GM12878 (cell line): ENCODE measurements at regions not wholly inside any gene's neighbourhood (a gene's known extent, or its start where the extent isn't known, plus 50 kb on each side); places are given as distances from the start of the nearest gene placed in this dataset.

Experiments used
- ATAC-seq: fragments of 200-7000 bp; cut with Tn5 transposase; 3 replicates; pipeline ENCODE4 v1.9.1; 2020; ENCODE audit warnings: mild to moderate bottlenecking, moderate library complexity
- BruUV-seq: library from RNA; stranded (reverse); fragments of 400-500 nt; replicated peaks from 2 replicates; lab custom pipeline; 2021; lab: Mats Ljungman, UMichigan
- CTCF ChIA-PET: fragments of 300-600 bp; sonication (Branson Sonifier 250); formaldehyde crosslinking; extraction: SDS; loops from one replicate; lab custom pipeline; 2021; ENCODE audit warnings: inconsistent platforms; lab: Yijun Ruan, JAX
- POLR2A ChIA-PET: fragments of 350-600 bp; formaldehyde crosslinking; extraction: SDS; loops from one replicate; lab custom pipeline; 2021; ENCODE audit warnings: inconsistent platforms; lab: Charles Lee
- RAD21 ChIA-PET: fragments of 300-600 bp; sonication (Branson Sonifier 250); formaldehyde crosslinking; loops from one replicate; lab custom pipeline; 2023; ENCODE audit warnings: antibody characterized with exemption; ENCODE audit not compliant: unreplicated experiment; lab: Charles Lee
- SMC1A ChIA-PET: fragments of 300-600 bp; sonication (Branson Sonifier 250); formaldehyde crosslinking; loops from one replicate; lab custom pipeline; 2023; ENCODE audit not compliant: unreplicated experiment, uncharacterized antibody; lab: Charles Lee
- DNase-seq: peaks from one replicate; pipeline ENCODE4 v3.0.0-alpha.2; 2011; ENCODE audit warnings: low read depth, low spot score
- FAIRE-seq: peaks from 3 replicates; lab custom pipeline; 2011; peaks lifted over from hg19 to GRCh38; lab: Jason Lieb, UNC
- H2AFZ ChIP-seq: 2 replicates; pipeline ENCODE4 v1.6.0; 2011; ENCODE audit warnings: low read depth, low read length, control low read depth; ENCODE audit not compliant: control insufficient read depth
- H3K27ac ChIP-seq: 2 replicates; pipeline ENCODE4 v1.5.1; 2011; ENCODE audit warnings: control low read depth; ENCODE audit not compliant: control insufficient read depth, insufficient read depth
- H3K27me3 ChIP-seq, 2 experiments: replicated peaks in 1 of 2; 2 replicates each; pipeline versions ENCODE4 v1.6.0 to v1.6.1; 2011; ENCODE audit warnings: low read length in 1 of 2; ENCODE audit not compliant: control insufficient read depth in 2 of 2, insufficient read depth in 2 of 2
- H3K36me3 ChIP-seq, 2 experiments: 2 replicates each; pipeline ENCODE4 v1.5.1; 2011; ENCODE audit warnings: low read length in 1 of 2; ENCODE audit not compliant: control insufficient read depth in 2 of 2, insufficient read depth in 2 of 2
- H3K4me1 ChIP-seq: 2 replicates; pipeline ENCODE4 v1.6.1; 2011; ENCODE audit warnings: mild to moderate bottlenecking, low read length, moderate library complexity, mixed read lengths; ENCODE audit not compliant: control insufficient read depth, insufficient read depth
- H3K4me2 ChIP-seq: 2 replicates; pipeline ENCODE4 v1.6.0; 2011; ENCODE audit warnings: control low read depth; ENCODE audit not compliant: control insufficient read depth, insufficient read depth
- H3K4me3 ChIP-seq: fragments of 200-600 bp; sonication (generic); 2 replicates; pipeline ENCODE4 v1.5.1; 2016
- H3K79me2 ChIP-seq: 2 replicates; pipeline ENCODE4 v1.6.0; 2011; ENCODE audit warnings: low read length; ENCODE audit not compliant: control insufficient read depth, insufficient read depth
- H3K9ac ChIP-seq: 2 replicates; pipeline ENCODE4 v1.8.0; 2011; ENCODE audit warnings: low read length, control low read depth, mixed read lengths; ENCODE audit not compliant: control insufficient read depth, insufficient read depth
- H3K9me3 ChIP-seq: replicated peaks from 3 replicates; pipeline ENCODE4 v1.5.1; 2011; ENCODE audit warnings: mild to moderate bottlenecking, low read length; ENCODE audit not compliant: control insufficient read depth, insufficient read depth
- H4K20me1 ChIP-seq: 2 replicates; pipeline ENCODE4 v1.6.0; 2011; ENCODE audit not compliant: control insufficient read depth, insufficient read depth
- ATF3 ChIP-seq: IDR thresholded peaks from 2 replicates; pipeline ENCODE4 v1.6.1; 2011; ENCODE audit warnings: low read depth, mild to moderate bottlenecking, low read length, moderate library complexity, borderline replicate concordance; ENCODE audit errors: extremely low read depth
- BACH1 ChIP-seq: fragments of 450-650 bp; IDR thresholded peaks from 2 replicates; pipeline ENCODE4 v1.6.1; 2017; ENCODE audit warnings: mild to moderate bottlenecking, borderline replicate concordance
- HDGF ChIP-seq: fragments of 450-650 bp; IDR thresholded peaks from 2 replicates; pipeline ENCODE4 v1.6.1; 2016; ENCODE audit warnings: antibody characterized with exemption
- KDM1A ChIP-seq: fragments of 200-600 bp; sonication (generic); IDR thresholded peaks from 2 replicates; pipeline ENCODE4 v1.6.1; 2016; ENCODE audit warnings: borderline replicate concordance
- KLF5 ChIP-seq: fragments of 450-650 bp; IDR thresholded peaks from 2 replicates; pipeline ENCODE4 v1.6.1; 2014; ENCODE audit warnings: mild to moderate bottlenecking; ENCODE audit not compliant: partially characterized antibody
- LARP7 ChIP-seq: fragments of 450-650 bp; IDR thresholded peaks from 2 replicates; pipeline ENCODE4 v1.6.1; 2017; ENCODE audit warnings: mild to moderate bottlenecking
- MLLT1 ChIP-seq: fragments of 450-650 bp; IDR thresholded peaks from 2 replicates; pipeline ENCODE4 v1.6.1; 2016; ENCODE audit warnings: mild to moderate bottlenecking
- PAX8 ChIP-seq: fragments of 450-650 bp; IDR thresholded peaks from 2 replicates; pipeline ENCODE4 v1.6.1; 2017; ENCODE audit warnings: mild to moderate bottlenecking, moderate library complexity
- POLR2AphosphoS2 ChIP-seq: IDR thresholded peaks from 2 replicates; pipeline ENCODE4 v1.6.1; 2011; ENCODE audit warnings: low read depth, mild to moderate bottlenecking, low read length, improper control_type of control experiment, moderate library complexity
- RBBP5 ChIP-seq: fragments of 200-600 bp; sonication (generic); conservative IDR thresholded peaks from 2 replicates; pipeline ENCODE4 v1.6.1; 2016
- SMAD1 ChIP-seq: fragments of 450-650 bp; IDR thresholded peaks from 2 replicates; pipeline ENCODE4 v1.6.1; 2018; ENCODE audit warnings: mild to moderate bottlenecking, low read depth; ENCODE audit not compliant: partially characterized antibody
- STAT1 ChIP-seq: fragments of 450-650 bp; conservative IDR thresholded peaks from 2 replicates; pipeline ENCODE4 v1.6.1; 2014; ENCODE audit warnings: antibody characterized with exemption, mild to moderate bottlenecking
- TBL1XR1 ChIP-seq: IDR thresholded peaks from 2 replicates; pipeline ENCODE4 v1.6.1; 2012; ENCODE audit warnings: low read depth, low read length, improper control_type of control experiment
- USF2 ChIP-seq: IDR thresholded peaks from 2 replicates; pipeline ENCODE4 v1.6.1; 2011; ENCODE audit warnings: low read depth, low read length, improper control_type of control experiment, borderline replicate concordance
- ZSCAN29 ChIP-seq: fragments of 450-650 bp; IDR thresholded peaks from 2 replicates; pipeline ENCODE4 v1.6.1; 2017; ENCODE audit warnings: mild to moderate bottlenecking, moderate library complexity
- WGBS: methylation state at CpG from one replicate; pipeline ENCODE4 v1.1.6; 2016; ENCODE audit warnings: low lambda C conversion rate; ENCODE audit not compliant: insufficient replicate concordance, insufficient coverage; ENCODE audit errors: missing lambda C conversion rate; 5-methylcytosine and 5-hydroxymethylcytosine counted together
- in situ Hi-C: fragments of 300-500 bp; cut with MboI; formaldehyde crosslinking; loops from 9 replicates; pipeline ENCODE4 v1.14.3; 2018; ENCODE audit warnings: mixed read lengths
- intact Hi-C: fragments of 100-400 bp; cut with micrococcal nuclease; formaldehyde crosslinking; loops from one replicate; pipeline ENCODE4 v1.14.2; 2022; ENCODE audit not compliant: unreplicated experiment
- TF ChIP-seq, protein P1 (sequence below): IDR thresholded peaks from 2 replicates; pipeline ENCODE4 v1.6.1; 2012; ENCODE audit warnings: low read depth, low read length, improper control_type of control experiment
- TF ChIP-seq, protein P2 (sequence below): IDR thresholded peaks from 2 replicates; pipeline ENCODE4 v1.6.1; 2012; ENCODE audit warnings: mild to moderate bottlenecking, low read depth, low read length
- TF ChIP-seq, protein P3 (sequence below): fragments of 450-650 bp; IDR thresholded peaks from 2 replicates; pipeline ENCODE4 v1.6.1; 2016; ENCODE audit warnings: mild to moderate bottlenecking

DNA sequence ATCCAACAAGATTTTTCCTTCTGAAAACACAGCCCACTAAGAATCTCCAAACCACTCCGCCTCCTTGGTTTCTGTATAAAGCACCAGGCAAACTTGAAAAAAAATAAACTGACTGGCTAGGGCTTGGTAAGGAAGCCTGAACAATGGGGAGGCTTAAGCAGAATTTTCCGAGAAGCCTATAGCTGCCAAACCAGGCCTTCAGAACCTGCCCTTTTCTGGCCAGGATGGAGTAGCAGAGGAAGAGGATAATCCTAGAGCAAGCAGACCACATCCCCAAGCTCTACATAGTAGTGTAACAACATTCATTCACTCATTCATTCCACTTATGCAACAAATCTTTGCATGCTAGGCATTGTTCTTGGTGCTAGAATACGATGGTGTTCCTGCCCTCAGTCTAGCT is 529.6 kb upstream of the ZEB2 start:
- H4K20me1 ChIP-seq, result no peaks in the 10 kb centered on the region
- in situ Hi-C loops, result no loop called here
- CTCF ChIA-PET, result no interaction called here
- no peak overlapping the region for H3K4me2 ChIP-seq
- POLR2A ChIA-PET, result no interaction called here
- H3K9ac ChIP-seq, result no peak overlapping the region
- no peak for ATAC-seq
- no peak overlapping the region for H3K27ac ChIP-seq
- DNase-seq, result no peak
- no peak overlapping the region for H2AFZ ChIP-seq
- no peaks in the 10 kb centered on the region for H3K4me1 ChIP-seq
- H3K4me3 ChIP-seq, result no peak overlapping the region
- H3K27me3 ChIP-seq, result no peaks in the 10 kb centered on the region
- no peaks in the 10 kb centered on the region for H3K79me2 ChIP-seq
- RAD21 ChIA-PET, result no interaction called here
- H3K9me3 ChIP-seq, result no peaks in the 10 kb centered on the region
- H3K36me3 ChIP-seq, result no peaks in the 10 kb centered on the region
- intact Hi-C loops, result no loop called here
- FAIRE-seq, result no peak
- no TSS peak for BruUV-seq
- 28% methylated on average over 3 of the region's 3 CpGs for WGBS
- SMC1A ChIA-PET, result no interaction called here
- TF ChIP-seq BACH1 (no peak), MLLT1 (no peak), ZSCAN29 (no peak), SMAD1 (no peak), KLF5 (no peak), HDGF (no peak), RBBP5 (no peak), POLR2AphosphoS2 (no peak), STAT1 (no peak), KDM1A (no peak), TBL1XR1 (no peak), LARP7 (no peak), USF2 (no peak), ATF3 (no peak), PAX8 (no peak)
- TF ChIP-seq, protein P1, sequence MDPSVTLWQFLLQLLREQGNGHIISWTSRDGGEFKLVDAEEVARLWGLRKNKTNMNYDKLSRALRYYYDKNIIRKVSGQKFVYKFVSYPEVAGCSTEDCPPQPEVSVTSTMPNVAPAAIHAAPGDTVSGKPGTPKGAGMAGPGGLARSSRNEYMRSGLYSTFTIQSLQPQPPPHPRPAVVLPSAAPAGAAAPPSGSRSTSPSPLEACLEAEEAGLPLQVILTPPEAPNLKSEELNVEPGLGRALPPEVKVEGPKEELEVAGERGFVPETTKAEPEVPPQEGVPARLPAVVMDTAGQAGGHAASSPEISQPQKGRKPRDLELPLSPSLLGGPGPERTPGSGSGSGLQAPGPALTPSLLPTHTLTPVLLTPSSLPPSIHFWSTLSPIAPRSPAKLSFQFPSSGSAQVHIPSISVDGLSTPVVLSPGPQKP, result no peak
- TF ChIP-seq, protein P2, sequence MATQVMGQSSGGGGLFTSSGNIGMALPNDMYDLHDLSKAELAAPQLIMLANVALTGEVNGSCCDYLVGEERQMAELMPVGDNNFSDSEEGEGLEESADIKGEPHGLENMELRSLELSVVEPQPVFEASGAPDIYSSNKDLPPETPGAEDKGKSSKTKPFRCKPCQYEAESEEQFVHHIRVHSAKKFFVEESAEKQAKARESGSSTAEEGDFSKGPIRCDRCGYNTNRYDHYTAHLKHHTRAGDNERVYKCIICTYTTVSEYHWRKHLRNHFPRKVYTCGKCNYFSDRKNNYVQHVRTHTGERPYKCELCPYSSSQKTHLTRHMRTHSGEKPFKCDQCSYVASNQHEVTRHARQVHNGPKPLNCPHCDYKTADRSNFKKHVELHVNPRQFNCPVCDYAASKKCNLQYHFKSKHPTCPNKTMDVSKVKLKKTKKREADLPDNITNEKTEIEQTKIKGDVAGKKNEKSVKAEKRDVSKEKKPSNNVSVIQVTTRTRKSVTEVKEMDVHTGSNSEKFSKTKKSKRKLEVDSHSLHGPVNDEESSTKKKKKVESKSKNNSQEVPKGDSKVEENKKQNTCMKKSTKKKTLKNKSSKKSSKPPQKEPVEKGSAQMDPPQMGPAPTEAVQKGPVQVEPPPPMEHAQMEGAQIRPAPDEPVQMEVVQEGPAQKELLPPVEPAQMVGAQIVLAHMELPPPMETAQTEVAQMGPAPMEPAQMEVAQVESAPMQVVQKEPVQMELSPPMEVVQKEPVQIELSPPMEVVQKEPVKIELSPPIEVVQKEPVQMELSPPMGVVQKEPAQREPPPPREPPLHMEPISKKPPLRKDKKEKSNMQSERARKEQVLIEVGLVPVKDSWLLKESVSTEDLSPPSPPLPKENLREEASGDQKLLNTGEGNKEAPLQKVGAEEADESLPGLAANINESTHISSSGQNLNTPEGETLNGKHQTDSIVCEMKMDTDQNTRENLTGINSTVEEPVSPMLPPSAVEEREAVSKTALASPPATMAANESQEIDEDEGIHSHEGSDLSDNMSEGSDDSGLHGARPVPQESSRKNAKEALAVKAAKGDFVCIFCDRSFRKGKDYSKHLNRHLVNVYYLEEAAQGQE, result no peak
- TF ChIP-seq, protein P3, sequence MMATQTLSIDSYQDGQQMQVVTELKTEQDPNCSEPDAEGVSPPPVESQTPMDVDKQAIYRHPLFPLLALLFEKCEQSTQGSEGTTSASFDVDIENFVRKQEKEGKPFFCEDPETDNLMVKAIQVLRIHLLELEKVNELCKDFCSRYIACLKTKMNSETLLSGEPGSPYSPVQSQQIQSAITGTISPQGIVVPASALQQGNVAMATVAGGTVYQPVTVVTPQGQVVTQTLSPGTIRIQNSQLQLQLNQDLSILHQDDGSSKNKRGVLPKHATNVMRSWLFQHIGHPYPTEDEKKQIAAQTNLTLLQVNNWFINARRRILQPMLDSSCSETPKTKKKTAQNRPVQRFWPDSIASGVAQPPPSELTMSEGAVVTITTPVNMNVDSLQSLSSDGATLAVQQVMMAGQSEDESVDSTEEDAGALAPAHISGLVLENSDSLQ, result no peak
